ENCODE measurements at regions not wholly inside any gene's neighbourhood (a gene's known extent, or its start where the extent isn't known, plus 50 kb on each side); places are given as distances from the start of the nearest gene placed in this dataset.

DNA sequence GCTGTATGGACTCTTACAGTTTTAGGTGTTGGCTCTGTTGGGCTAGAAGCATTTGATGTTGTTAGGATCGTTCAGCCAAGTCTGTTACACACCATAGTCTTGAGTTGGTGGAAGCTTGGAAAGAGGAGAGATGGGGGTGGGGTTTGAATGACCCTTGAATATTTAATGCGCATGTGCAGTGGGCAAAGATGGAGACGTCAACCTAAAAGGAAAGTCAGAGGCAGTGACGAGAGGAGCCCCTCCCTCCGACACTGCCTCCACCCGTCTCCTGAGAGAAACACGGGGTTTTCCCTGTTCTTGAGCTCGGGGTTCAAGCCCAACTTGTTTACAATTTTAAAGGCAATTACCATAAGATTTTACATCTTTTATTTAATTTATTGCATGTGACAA is 311.4 kb downstream of the SHQ1 start:
- TF ChIP-seq, protein P1, sequence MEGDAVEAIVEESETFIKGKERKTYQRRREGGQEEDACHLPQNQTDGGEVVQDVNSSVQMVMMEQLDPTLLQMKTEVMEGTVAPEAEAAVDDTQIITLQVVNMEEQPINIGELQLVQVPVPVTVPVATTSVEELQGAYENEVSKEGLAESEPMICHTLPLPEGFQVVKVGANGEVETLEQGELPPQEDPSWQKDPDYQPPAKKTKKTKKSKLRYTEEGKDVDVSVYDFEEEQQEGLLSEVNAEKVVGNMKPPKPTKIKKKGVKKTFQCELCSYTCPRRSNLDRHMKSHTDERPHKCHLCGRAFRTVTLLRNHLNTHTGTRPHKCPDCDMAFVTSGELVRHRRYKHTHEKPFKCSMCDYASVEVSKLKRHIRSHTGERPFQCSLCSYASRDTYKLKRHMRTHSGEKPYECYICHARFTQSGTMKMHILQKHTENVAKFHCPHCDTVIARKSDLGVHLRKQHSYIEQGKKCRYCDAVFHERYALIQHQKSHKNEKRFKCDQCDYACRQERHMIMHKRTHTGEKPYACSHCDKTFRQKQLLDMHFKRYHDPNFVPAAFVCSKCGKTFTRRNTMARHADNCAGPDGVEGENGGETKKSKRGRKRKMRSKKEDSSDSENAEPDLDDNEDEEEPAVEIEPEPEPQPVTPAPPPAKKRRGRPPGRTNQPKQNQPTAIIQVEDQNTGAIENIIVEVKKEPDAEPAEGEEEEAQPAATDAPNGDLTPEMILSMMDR (conservative IDR thresholded peaks at IDR 0.05; ENCODE audit: low read depth, low read length) = no peak
- no peak for TF ChIP-seq MAZ (IDR thresholded peaks at IDR 0.05; ENCODE audit: borderline replicate concordance, low read depth, low read length)
- no peak for TF ChIP-seq POLR2A (IDR thresholded peaks at IDR 0.05; ENCODE audit: low read depth, low read length)
- TF ChIP-seq CHD1 (IDR thresholded peaks at IDR 0.05; ENCODE audit: low read depth, low read length) = no peak
- no peak for TF ChIP-seq USF2 (IDR thresholded peaks at IDR 0.05; ENCODE audit: low read depth, low read length)
- TF ChIP-seq SMC3 (IDR thresholded peaks at IDR 0.05; ENCODE audit: low read depth, low read length) = no peak
- TF ChIP-seq BHLHE40 (IDR thresholded peaks at IDR 0.05; ENCODE audit: low read depth, low read length) = no peak
- no peak for TF ChIP-seq ELK1 (IDR thresholded peaks at IDR 0.05; ENCODE audit: borderline replicate concordance, low read depth, low read length)
- TF ChIP-seq CEBPB (IDR thresholded peaks at IDR 0.05; ENCODE audit: low read depth, low read length) = no peak
- no peak for TF ChIP-seq RAD21 (IDR thresholded peaks at IDR 0.05; ENCODE audit: low read length)
- TF ChIP-seq RCOR1 (IDR thresholded peaks at IDR 0.05; ENCODE audit: insufficient replicate concordance, low read length) = no peak

Measured in IMR-90 (cell line).